Ishikawa (cell line): ENCODE measurements at regions not wholly inside any gene's neighbourhood (a gene's known extent, or its start where the extent isn't known, plus 50 kb on each side); places are given as distances from the start of the nearest gene placed in this dataset.

Source experiments
- CEBPB ChIP-seq: IDR thresholded peaks from 2 replicates; pipeline ENCODE4 v1.6.1; 2012
- EP300 ChIP-seq: IDR thresholded peaks from 2 replicates; pipeline ENCODE4 v1.6.1; 2012; ENCODE audit warnings: borderline replicate concordance
- FOXM1 ChIP-seq: IDR thresholded peaks from 2 replicates; pipeline ENCODE4 v1.6.1; 2012; ENCODE audit warnings: low read depth, borderline replicate concordance
- RAD21 ChIP-seq: IDR thresholded peaks from 2 replicates; pipeline ENCODE4 v1.6.1; 2012; ENCODE audit warnings: low read depth
- TAF1 ChIP-seq: IDR thresholded peaks from 2 replicates; pipeline ENCODE4 v1.6.1; 2012; ENCODE audit warnings: low read depth, mild to moderate bottlenecking
- TEAD4 ChIP-seq: IDR thresholded peaks from 2 replicates; pipeline ENCODE4 v1.6.1; 2012
- ZBTB7A ChIP-seq: IDR thresholded peaks from 2 replicates; pipeline ENCODE4 v1.6.1; 2012; ENCODE audit warnings: low read depth
- TF ChIP-seq, protein P1 (sequence below): IDR thresholded peaks from 2 replicates; pipeline ENCODE4 v1.6.1; 2012
- TF ChIP-seq, protein P2 (sequence below): IDR thresholded peaks from 2 replicates; pipeline ENCODE4 v1.6.1; 2012
- TF ChIP-seq, protein P3 (sequence below): IDR thresholded peaks from 2 replicates; pipeline ENCODE4 v1.6.1; 2012; ENCODE audit warnings: low read depth, mild to moderate bottlenecking

DNA sequence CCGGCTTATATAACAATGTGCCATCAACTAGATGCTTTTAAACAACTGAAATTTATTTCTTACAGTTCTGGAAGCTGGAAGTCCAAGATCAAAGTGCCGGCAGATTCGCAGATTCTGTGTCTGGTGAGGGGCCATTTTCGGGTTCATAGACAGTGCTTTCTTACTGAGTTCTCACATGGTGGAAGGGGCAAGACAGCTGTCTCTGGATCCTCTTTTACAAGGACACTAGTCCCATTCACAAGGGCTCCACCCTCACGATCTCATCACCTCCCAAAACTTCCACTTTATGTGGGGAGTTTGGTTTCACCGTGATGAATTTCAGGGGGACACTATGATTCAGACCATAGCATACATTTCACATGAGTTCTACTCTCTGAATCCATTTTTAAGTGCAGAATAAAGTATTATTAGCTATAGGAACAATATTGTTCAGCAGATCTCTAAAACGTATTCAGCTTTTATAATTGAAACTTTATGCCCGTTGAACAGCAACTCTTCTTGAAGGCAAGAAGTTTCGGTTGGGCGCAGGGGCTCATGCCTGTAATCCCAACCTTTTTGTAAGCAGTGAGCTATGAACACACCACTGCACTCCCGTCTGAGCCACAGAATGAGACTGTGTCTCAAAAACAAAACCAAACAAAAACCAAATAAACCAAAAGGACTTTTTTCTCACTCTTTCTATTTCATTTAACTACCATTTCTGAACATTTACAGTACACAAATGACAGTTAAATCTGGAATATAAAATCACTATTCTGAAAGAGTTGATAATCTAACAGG is 502.8 kb downstream of the CMPK2 start:
- TF ChIP-seq RAD21 = no peak
- no peak for TF ChIP-seq EP300
- TF ChIP-seq, protein P1, sequence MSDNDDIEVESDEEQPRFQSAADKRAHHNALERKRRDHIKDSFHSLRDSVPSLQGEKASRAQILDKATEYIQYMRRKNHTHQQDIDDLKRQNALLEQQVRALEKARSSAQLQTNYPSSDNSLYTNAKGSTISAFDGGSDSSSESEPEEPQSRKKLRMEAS = no peak
- no peak for TF ChIP-seq TEAD4
- TF ChIP-seq, protein P2, sequence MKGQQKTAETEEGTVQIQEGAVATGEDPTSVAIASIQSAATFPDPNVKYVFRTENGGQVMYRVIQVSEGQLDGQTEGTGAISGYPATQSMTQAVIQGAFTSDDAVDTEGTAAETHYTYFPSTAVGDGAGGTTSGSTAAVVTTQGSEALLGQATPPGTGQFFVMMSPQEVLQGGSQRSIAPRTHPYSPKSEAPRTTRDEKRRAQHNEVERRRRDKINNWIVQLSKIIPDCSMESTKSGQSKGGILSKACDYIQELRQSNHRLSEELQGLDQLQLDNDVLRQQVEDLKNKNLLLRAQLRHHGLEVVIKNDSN = no peak
- TF ChIP-seq TAF1 = no peak
- TF ChIP-seq, protein P3, sequence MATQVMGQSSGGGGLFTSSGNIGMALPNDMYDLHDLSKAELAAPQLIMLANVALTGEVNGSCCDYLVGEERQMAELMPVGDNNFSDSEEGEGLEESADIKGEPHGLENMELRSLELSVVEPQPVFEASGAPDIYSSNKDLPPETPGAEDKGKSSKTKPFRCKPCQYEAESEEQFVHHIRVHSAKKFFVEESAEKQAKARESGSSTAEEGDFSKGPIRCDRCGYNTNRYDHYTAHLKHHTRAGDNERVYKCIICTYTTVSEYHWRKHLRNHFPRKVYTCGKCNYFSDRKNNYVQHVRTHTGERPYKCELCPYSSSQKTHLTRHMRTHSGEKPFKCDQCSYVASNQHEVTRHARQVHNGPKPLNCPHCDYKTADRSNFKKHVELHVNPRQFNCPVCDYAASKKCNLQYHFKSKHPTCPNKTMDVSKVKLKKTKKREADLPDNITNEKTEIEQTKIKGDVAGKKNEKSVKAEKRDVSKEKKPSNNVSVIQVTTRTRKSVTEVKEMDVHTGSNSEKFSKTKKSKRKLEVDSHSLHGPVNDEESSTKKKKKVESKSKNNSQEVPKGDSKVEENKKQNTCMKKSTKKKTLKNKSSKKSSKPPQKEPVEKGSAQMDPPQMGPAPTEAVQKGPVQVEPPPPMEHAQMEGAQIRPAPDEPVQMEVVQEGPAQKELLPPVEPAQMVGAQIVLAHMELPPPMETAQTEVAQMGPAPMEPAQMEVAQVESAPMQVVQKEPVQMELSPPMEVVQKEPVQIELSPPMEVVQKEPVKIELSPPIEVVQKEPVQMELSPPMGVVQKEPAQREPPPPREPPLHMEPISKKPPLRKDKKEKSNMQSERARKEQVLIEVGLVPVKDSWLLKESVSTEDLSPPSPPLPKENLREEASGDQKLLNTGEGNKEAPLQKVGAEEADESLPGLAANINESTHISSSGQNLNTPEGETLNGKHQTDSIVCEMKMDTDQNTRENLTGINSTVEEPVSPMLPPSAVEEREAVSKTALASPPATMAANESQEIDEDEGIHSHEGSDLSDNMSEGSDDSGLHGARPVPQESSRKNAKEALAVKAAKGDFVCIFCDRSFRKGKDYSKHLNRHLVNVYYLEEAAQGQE = no peak
- no peak for TF ChIP-seq FOXM1
- no peak for TF ChIP-seq CEBPB
- no peak for TF ChIP-seq ZBTB7A
